Panc1 (cell line): ENCODE measurements at regions not wholly inside any gene's neighbourhood (a gene's known extent, or its start where the extent isn't known, plus 50 kb on each side); places are given as distances from the start of the nearest gene placed in this dataset.

Source experiments
- ATAC-seq: fragments of 200-7000 bp; cut with Tn5 transposase; 2 replicates; pipeline ENCODE4 v1.9.1; 2020; ENCODE audit warnings: mild to moderate bottlenecking, moderate library complexity
- BruUV-seq: library from RNA; stranded (reverse); fragments of 400-500 nt; replicated peaks from 2 replicates; lab custom pipeline; 2021; lab: Mats Ljungman, UMichigan
- CTCF ChIA-PET: fragments of 300-600 bp; sonication (Branson Sonifier 250); formaldehyde crosslinking; loops from one replicate; lab custom pipeline; 2022; ENCODE audit warnings: antibody characterized with exemption; lab: Charles Lee
- POLR2A ChIA-PET: fragments of 300-600 bp; sonication (Branson Sonifier 250); formaldehyde crosslinking; loops from one replicate; lab custom pipeline; 2022; ENCODE audit warnings: antibody characterized with exemption; lab: Charles Lee
- DNase-seq: peaks from one replicate; pipeline ENCODE4 v3.0.0-alpha.2; 2010; ENCODE audit warnings: low read depth, low spot score
- H3K27ac ChIP-seq: 2 replicates; pipeline ENCODE4 v1.5.1; 2011; ENCODE audit warnings: mild to moderate bottlenecking, low read length, inconsistent platforms
- H3K27me3 ChIP-seq: fragments of 200-500 bp; sonication (Bioruptor generic); 2 replicates; pipeline ENCODE4 v1.6.0; 2014; ENCODE audit warnings: low read length, inconsistent platforms; ENCODE audit not compliant: control insufficient read depth, insufficient read depth
- H3K36me3 ChIP-seq: fragments of 200-500 bp; sonication (Bioruptor generic); 2 replicates; pipeline ENCODE4 v1.5.1; 2014; ENCODE audit warnings: inconsistent platforms, mild to moderate bottlenecking, low read length, moderate library complexity; ENCODE audit not compliant: control insufficient read depth, insufficient read depth
- H3K4me1 ChIP-seq: 2 replicates; pipeline ENCODE4 v1.5.1; 2011; ENCODE audit warnings: inconsistent platforms, mild to moderate bottlenecking, low read length, moderate library complexity; ENCODE audit not compliant: control insufficient read depth, insufficient read depth
- H3K4me3 ChIP-seq, 2 experiments: 2 replicates each; pipeline ENCODE4 v1.5.1; 2011 to 2012; ENCODE audit warnings: low read depth in 2 of 2, low read length in 2 of 2, mild to moderate bottlenecking in 2 of 2, inconsistent platforms in 1 of 2, moderate library complexity in 1 of 2
- H3K9me3 ChIP-seq: fragments of 200-500 bp; sonication (Bioruptor generic); 2 replicates; pipeline ENCODE4 v1.5.1; 2014; ENCODE audit warnings: low read depth, mild to moderate bottlenecking, inconsistent platforms, low read length, moderate library complexity; ENCODE audit not compliant: control insufficient read depth, insufficient read depth
- CTCF ChIP-seq: fragments of 450-650 bp; IDR thresholded peaks from 2 replicates; pipeline ENCODE4 v1.5.1; 2017; ENCODE audit warnings: mild to moderate bottlenecking
- POLR2AphosphoS5 ChIP-seq: IDR thresholded peaks from 2 replicates; pipeline ENCODE4 v1.6.1; 2012; ENCODE audit warnings: mild to moderate bottlenecking, low read depth, low read length, moderate library complexity
- REST ChIP-seq, 2 experiments: IDR thresholded peaks; 2 replicates each; pipeline ENCODE4 v1.6.1; 2011 to 2012; ENCODE audit warnings: low read depth in 2 of 2, control low read depth in 1 of 2, low read length in 1 of 2, mild to moderate bottlenecking in 1 of 2, moderate library complexity in 1 of 2; ENCODE audit not compliant: insufficient read depth in 1 of 2
- SIN3A ChIP-seq: IDR thresholded peaks from 2 replicates; pipeline ENCODE4 v1.6.1; 2012; ENCODE audit warnings: low read depth, mild to moderate bottlenecking, low read length, moderate library complexity, borderline replicate concordance; ENCODE audit not compliant: insufficient read depth
- TCF7L2 ChIP-seq: IDR thresholded peaks from 2 replicates; pipeline ENCODE4 v1.6.1; 2011; ENCODE audit warnings: mild to moderate bottlenecking, low read depth, low read length, inconsistent platforms
- in situ Hi-C: cut with HindIII; loops from 2 replicates; pipeline ENCODE4 v1.10.0; 2016; ENCODE audit warnings: low sequenced_read_pairs, low pct_unique_long_range_greater_than_20kb
- intact Hi-C: fragments of 100-400 bp; cut with micrococcal nuclease; formaldehyde crosslinking; loops from one replicate; pipeline ENCODE4 v1.10.0; 2022; ENCODE audit not compliant: unreplicated experiment

GRCh38 chr9:129437626-129438323 is 183.1 kb downstream of the C9orf50 start:
- in situ Hi-C loops, result no loop called here
- POLR2A ChIA-PET, result interaction anchor here (0.7 kb wide), 1 partner anchor 22 kb away, joined by 4 read pairs; no protein-coding TSS in a partner anchor
- peaks cover 17% of the 10 kb centered on the region for H3K4me1 ChIP-seq

More at GRCh38 chr9:129437626-129438323, 183.1 kb downstream of the C9orf50 start:
- DNase-seq (no peak), ATAC-seq (no peak)
- Histone ChIP-seq H3K27ac (peak overlapping the region; percentile 68), H3K9me3 (no peaks in the 10 kb centered on the region), H3K27me3 (no peaks in the 10 kb centered on the region), H3K4me3 (peak overlapping the region; percentile 47 to 56), H3K36me3 (no peaks in the 10 kb centered on the region)
- no TSS peak for BruUV-seq
- intact Hi-C loops, result no loop called here
- no peak for TF ChIP-seq REST (IDR thresholded peaks at IDR 0.05; ENCODE audit: insufficient read depth in 1 of 2, low read depth in 2 of 2, low read length in 1 of 2)
- no peak for TF ChIP-seq CTCF
- no peak for TF ChIP-seq SIN3A
- no peak for TF ChIP-seq POLR2AphosphoS5
- no peak for TF ChIP-seq TCF7L2
- CTCF ChIA-PET, result interaction anchor here (1.2 kb wide), 1 partner anchor 264 kb away, joined by 3 read pairs; no protein-coding TSS in a partner anchor
